Progenitor cell of endocrine pancreas (in vitro differentiated cells): ENCODE measurements at regions not wholly inside any gene's neighbourhood (a gene's known extent, or its start where the extent isn't known, plus 50 kb on each side); places are given as distances from the start of the nearest gene placed in this dataset.

Experiments
- DNase-seq: peaks from one replicate; pipeline ENCODE4 v3.0.0; 2021; ENCODE audit warnings: low spot score; ENCODE audit not compliant: unreplicated experiment
- H3K27ac Mint-ChIP-seq: 2 replicates; pipeline ENCODE4 v1.8.0; 2021; ENCODE audit warnings: mild to moderate bottlenecking, moderate library complexity, mixed read lengths
- H3K27me3 Mint-ChIP-seq: 2 replicates; pipeline ENCODE4 v1.8.0; 2021; ENCODE audit warnings: mixed read lengths
- H3K36me3 Mint-ChIP-seq: 2 replicates; pipeline ENCODE4 v1.8.0; 2022; ENCODE audit warnings: mixed read lengths; ENCODE audit not compliant: insufficient read depth
- H3K4me1 Mint-ChIP-seq: 2 replicates; pipeline ENCODE4 v1.8.0; 2021; ENCODE audit warnings: low read depth, mixed read lengths
- H3K4me3 Mint-ChIP-seq: 2 replicates; pipeline ENCODE4 v1.8.0; 2021; ENCODE audit warnings: low read depth, mild to moderate bottlenecking, moderate library complexity, mixed read lengths
- H3K9me3 Mint-ChIP-seq: 2 replicates; pipeline ENCODE4 v1.8.0; 2021; ENCODE audit warnings: low read depth, mixed read lengths
- CTCF ChIP-seq: fragments of 200-600 bp; sonication (generic); IDR thresholded peaks from one replicate; pipeline ENCODE4 v1.5.0; 2021; ENCODE audit warnings: antibody characterized with exemption, mild to moderate bottlenecking; ENCODE audit not compliant: unreplicated experiment

GRCh38 chr2:217372794-217373193, 512.9 kb upstream of the TNP1 start:
- peaks cover under 1% of the 10 kb centered on the region for H3K36me3 Mint-ChIP-seq
- no peak overlapping the region for H3K4me3 Mint-ChIP-seq
- no peak overlapping the region for H3K27ac Mint-ChIP-seq
- no peaks in the 10 kb centered on the region for H3K9me3 Mint-ChIP-seq
- TF ChIP-seq CTCF: no peak
- peaks cover 19% of the 10 kb centered on the region for H3K4me1 Mint-ChIP-seq
- no peak for DNase-seq
- H3K27me3 Mint-ChIP-seq: no peaks in the 10 kb centered on the region

GRCh38 chr2:217371781-217372213, 511.9 kb upstream of the TNP1 start:
- DNase-seq: no peak
- peaks cover 19% of the 10 kb centered on the region for H3K4me1 Mint-ChIP-seq
- peak overlapping the region; percentile 59 for H3K27ac Mint-ChIP-seq
- H3K27me3 Mint-ChIP-seq: no peaks in the 10 kb centered on the region
- no peaks in the 10 kb centered on the region for H3K36me3 Mint-ChIP-seq
- no peak for TF ChIP-seq CTCF
- H3K4me3 Mint-ChIP-seq: no peak overlapping the region
- no peaks in the 10 kb centered on the region for H3K9me3 Mint-ChIP-seq

GRCh38 chr2:217370391-217370790, 510.5 kb upstream of the TNP1 start:
- TF ChIP-seq CTCF: no peak
- H3K4me3 Mint-ChIP-seq: no peak overlapping the region
- no peaks in the 10 kb centered on the region for H3K36me3 Mint-ChIP-seq
- no peak for DNase-seq
- H3K27me3 Mint-ChIP-seq: no peaks in the 10 kb centered on the region
- peaks cover 19% of the 10 kb centered on the region for H3K4me1 Mint-ChIP-seq
- no peak overlapping the region for H3K27ac Mint-ChIP-seq
- no peaks in the 10 kb centered on the region for H3K9me3 Mint-ChIP-seq

GRCh38 chr2:217367464-217367863, 507.6 kb upstream of the TNP1 start:
- Mint-ChIP-seq H3K27me3 (peaks cover 2% of the 10 kb centered on the region), H3K9me3 (no peaks in the 10 kb centered on the region), H3K4me1 (peaks cover 9% of the 10 kb centered on the region), H3K36me3 (no peaks in the 10 kb centered on the region), H3K4me3 (no peak overlapping the region), H3K27ac (no peak overlapping the region)
- no peak for DNase-seq
- no peak for TF ChIP-seq CTCF

- Mint-ChIP-seq H3K4me3 (no peak overlapping the region), H3K9me3 (no peaks in the 10 kb centered on the region), H3K27ac (no peak overlapping the region), H3K4me1 (peaks cover 5% of the 10 kb centered on the region), H3K27me3 (peaks cover 2% of the 10 kb centered on the region), H3K36me3 (no peaks in the 10 kb centered on the region)
- no peak for TF ChIP-seq CTCF
- DNase-seq: no peak
Observed at GRCh38 chr2:217366966-217367365, 507.1 kb upstream of the TNP1 start.
